Activated CD4-positive, CD25-positive, alpha-beta regulatory T cell (primary cell): ENCODE measurements at regions not wholly inside any gene's neighbourhood (a gene's known extent, or its start where the extent isn't known, plus 50 kb on each side); places are given as distances from the start of the nearest gene placed in this dataset.

Experiments
- DNase-seq, 4 experiments: peaks; one replicate each; lab custom pipeline; 2025; lab: John Stamatoyannopoulos, UW

DNA sequence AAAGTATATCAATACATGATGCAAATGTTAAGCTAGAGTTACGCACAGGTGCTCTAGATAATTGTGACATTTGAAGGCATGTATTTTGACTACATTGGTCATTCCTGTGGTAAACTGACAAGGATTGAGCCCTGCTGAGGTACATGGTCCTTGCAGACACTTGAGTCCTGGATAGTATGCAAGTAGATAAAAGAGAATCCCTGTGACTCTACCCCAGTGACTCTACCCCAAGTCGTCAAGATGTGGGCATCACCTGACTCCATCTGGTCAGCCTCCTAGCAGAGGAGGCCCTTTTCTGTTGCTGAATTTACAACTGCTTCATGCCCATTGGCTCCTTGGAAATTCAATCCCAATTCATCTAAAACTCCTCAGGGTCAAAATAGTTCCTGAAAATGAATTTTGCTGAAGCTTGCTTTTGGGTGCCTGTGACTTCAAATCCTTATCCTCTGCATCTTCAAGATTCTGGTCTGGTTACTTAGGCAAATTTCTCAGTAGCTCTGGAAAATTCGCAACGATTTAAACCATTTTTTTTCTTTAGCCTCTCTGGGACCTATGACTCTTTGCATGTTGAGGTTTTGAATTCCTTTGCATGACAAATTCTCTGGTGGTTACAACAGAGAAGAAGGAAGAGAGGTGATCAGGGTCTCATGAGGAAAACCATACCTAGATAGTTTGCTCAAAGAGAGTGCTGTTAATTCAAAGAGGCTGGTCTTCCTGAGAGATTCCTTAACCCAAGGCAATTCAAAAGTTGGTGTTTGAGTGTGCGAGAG, 422.1 kb downstream of the FGF9 start:
- no peak for DNase-seq

DNA sequence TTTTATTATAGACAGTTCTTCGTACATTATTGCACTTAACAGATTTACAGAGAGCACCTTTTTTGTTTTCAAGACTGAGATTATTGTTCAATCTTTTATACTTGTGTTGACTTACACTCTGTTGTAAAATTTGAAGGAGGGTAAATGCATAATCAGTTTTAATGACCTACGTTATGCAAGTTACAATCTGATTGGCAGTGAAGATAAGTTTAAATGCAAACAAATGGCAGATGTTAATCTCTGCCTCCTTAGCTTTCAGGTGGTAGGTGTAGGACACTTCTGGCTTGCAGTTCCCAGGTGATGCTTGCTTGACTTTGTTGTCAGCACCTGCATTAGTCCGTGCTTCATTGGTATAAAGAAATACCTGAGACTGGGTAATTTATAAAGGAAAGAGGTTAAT, 424.9 kb downstream of the FGF9 start:
- no peak for DNase-seq

DNA sequence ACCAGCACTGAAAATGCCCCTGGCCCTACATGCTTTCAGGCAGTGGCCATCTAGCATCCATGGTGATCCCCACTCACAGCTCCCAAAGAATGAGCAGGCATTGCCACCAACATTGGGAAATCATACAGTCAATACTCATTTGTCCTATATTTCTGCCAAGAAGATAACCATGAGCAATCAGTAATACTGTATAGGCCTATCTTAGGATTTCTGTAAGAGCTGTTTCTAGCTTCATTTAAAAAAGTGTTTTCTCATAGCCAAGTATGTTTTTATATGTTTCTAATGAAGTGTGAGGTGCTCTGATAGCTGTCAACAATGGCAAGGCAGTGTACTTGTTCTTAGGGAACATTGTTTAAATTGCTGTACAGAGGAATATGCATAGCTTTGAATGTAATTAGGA, 428.7 kb downstream of the FGF9 start:
- DNase-seq: no peak

DNA sequence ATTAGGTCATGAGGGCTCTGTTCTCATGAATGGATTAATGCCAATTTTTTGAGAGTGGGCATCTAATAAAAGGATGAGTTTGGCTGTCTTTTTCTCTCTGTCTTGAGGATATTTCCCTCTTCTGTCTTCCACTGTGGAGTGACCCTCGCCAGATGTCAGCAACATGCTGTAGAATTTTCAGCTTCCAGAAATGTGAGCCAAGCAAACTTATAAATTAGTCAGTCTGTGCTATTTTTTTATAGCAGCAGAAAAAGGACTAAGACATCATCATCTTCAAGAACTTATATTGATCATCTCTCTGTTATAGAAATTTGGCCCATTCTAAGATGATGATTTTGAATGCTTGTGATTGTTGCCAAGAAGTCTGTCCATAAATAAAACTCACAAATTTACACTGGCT, 431.4 kb downstream of the FGF9 start:
- DNase-seq: no peak

DNA sequence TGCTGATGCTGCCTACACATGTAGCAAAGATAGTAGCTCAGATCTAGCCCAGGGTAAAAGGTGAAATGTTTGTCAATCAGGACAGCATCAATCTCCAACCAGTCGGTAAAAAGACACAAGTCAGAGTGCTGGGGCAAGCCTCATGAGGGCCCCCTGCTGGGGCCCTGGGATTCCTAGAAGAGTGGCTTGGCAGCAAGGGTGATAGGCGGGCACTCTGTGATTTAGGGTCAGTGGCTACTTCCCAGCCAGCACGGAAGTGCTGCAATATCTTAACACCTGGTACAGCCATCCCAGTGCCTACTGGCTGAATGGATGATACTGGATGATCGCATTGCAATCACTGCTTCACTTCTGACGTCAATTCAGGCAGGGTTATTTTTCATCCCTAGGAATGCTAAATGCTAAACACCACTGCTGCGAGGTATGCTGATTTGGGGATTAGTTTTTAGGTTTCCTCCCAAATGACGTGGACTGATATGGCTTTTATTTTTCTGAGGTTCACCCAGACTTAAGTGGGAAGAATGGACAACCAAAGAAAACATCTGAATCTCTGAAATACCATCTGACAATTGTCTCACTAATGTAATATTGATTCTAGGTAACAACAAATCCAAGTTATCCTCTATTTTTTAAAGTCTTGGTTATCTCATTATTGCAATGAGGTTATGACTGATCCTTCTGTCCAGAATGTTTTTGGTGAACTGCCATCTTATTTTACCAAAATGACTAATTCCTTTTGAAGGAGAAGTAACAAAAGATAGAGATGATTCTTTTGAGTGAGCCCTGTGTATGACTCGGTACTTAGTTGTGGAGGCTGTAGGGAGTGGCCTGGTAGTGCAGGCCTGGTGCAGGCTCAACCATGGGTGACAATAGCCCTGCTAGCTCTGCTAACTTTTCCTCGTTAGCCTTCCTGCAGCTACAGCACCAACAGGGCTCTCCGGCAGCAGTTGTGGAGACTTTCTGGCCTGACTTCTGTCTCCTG, 432.5 kb downstream of the FGF9 start:
- DNase-seq: no peak

DNA sequence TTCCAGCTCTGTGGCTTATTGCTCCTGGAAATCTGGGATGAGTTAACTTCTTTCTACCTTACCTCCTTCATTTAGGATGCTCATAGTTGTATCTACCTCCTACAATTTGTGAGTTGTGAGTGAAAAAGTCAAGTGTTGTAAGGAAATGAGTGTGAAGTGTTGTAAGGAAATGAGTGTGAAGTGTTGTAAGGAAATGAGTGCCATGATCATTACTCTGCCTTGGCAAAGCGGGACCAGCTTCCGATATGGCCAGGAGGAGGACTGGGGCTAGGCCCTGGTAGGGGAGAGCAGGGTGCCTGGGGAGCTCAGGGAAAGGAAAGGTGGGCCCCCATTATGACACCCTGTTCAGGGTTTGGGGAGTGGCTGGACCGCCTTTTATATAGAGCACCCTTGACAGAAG, 435.2 kb downstream of the FGF9 start:
- no peak for DNase-seq

DNA sequence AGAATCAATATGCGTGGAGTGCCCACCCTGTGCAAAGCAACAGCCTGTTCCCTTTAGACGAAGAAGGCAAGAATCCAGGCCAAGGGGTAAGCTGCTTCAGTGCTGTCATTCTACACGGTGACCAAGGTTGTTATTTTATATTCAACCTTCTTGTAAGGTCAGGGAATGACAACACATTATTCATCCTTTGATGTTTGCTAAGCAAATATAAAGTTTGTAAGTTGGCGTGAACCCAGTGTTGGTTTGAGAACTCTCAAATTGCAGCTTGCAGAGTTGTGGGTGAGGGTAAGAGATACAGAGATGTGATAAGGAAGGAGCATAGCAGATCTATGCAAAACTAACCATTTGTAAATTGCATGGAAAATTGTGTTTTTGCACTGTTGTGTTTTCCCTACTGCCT, 436.7 kb downstream of the FGF9 start:
- no peak for DNase-seq

DNA sequence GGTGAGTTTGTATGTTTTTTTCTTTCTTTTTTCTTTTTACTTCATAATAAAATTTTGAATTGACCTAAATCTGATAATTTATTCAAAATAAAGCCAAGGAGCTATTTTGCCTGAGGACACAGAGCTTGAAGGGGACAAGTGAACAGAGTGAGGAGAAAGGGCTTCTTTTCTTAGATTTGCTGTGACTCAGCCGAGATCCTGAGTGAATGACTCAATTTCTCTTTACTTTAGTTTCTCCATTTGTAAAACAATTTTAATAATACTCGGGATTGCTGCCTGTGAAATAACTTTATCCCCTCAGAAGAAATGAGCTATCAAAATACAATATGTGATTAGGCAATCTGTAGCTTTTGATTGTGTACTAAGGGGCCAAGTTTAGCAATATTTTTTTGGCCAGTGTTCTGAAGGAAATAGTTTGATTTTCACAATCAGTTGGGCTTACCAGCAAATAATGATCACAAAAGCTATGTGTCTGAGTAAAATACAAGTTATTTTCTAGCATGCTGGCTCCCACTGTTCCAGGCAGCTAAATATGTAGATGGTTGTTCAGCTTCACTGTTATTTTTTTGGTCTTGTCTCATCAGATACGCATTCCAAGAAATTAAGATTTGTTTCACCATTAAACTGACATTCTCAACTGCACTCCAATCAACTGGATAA, 437.5 kb downstream of the FGF9 start:
- no peak for DNase-seq

DNA sequence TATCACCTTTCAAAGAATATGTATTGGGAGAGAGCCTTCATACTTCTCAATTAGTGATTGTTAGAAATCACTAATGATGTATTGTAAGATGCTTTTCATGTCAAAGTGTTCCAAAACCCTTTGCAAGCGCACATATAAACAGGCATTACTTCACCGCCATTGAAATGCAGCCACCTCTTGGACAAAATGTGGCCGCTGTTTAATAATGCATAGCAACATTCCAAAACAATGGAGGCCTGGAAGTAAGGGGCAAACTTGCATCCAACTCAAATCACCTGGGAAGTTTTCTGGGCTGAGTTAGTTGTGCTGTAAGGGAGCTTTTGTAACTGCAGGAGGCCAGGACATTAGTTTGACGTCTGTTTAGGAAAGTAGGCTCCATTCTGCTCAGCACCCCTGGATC, 438.1 kb downstream of the FGF9 start:
- no peak for DNase-seq

DNA sequence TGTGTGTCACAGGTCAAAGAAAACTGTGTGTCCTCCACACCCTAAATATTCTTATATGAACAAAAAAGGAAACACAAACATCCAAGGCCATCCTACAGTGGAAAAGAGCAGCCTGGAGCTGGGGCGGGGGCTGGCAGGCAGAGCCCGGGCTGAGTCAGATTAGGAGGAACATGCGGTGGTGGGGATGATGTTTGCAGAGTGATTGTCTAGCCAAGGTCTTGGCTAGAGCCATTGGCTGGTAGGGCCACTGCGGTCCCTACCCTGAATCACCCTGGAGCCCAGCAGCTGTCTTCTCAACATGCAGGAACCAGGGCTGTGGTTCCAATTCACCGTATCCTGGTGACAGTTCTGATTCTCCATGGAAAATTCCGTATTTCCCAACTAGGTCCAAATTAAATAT, 439.5 kb downstream of the FGF9 start:
- no peak for DNase-seq

DNA sequence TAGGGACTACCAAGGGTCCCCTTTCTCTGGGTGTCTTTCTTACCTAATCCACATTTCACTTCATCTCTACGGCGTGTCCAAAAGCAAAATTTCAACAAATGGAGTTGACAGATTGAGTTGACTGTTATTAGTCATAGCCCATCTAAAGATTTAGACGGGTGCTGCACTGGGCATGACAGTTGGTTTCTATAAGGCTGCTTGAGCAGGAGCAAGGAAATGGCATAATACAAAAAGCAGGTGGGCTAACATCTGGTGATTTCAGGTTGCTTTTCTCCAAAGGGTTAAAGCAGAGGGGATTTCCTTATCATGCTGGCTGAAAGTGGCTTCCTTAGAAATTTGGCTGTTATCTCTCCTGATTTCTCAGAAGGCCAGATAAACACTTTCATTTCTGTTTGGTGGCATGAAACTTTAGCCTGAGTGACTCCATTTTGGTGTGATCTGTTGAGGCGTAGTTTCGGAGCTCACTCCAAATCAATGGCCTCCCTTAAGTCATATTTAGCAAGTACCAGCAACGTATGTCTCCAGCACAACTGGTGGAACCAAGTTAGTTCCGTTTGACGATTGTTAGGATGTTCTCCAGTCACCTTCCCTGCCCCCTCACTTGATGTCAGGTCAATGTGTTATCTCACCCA, 440.4 kb downstream of the FGF9 start:
- DNase-seq: no peak

DNA sequence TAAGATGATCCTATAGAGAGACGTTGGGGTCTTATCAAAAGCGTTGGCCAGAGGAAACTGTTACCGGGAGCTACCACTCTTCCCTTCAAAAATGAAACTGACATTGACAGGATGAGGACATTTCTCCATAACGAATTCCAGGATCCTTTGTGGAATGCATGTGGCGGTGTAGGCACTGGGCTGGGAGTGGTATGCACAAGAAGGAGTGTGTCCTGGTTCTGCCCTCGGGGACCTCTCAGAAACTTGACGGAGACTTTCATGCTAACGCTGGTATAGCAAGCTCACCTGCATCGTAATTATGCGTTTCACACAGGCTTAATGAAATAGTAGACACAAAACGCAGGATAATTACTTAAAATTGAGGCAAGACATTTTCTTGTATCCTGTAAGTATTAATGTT, 441.1 kb downstream of the FGF9 start:
- DNase-seq: no peak

DNA sequence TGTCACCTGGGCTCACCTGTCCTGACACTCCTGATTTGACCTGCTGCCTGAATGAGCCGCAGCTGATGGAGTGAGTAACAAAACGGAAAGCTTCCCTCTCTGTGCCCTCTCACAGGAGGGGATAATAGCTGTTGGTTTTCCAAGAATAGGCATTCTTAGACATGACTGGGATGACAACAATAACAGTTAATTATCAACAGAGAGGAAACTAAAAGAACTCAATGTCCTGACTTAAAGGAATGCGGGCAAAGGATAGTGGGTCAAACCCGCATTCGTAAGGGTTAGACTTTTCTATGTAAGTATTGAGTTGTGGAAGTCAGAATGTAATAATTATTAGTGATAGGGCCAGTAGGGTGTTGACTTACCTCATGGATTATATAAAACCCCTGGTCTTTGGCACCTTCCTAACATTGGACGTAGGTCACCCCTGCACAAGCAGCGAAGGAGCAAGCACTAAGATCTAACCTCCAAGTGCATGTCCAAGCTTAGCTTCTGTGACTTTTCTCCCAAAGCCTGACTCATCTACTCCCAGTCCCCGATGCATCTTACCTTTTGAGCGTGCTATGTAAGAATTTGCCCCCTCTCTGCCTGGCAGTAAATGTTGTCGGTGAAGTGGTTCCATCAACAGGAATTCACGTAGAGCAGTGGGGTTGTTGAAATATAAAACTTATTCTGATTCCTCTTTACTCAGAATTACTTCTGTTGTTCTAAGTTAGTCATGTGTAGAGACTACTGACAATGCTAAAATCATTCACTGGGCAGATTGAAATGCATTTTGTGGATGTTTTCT, 442.3 kb downstream of the FGF9 start:
- DNase-seq: no peak

DNA sequence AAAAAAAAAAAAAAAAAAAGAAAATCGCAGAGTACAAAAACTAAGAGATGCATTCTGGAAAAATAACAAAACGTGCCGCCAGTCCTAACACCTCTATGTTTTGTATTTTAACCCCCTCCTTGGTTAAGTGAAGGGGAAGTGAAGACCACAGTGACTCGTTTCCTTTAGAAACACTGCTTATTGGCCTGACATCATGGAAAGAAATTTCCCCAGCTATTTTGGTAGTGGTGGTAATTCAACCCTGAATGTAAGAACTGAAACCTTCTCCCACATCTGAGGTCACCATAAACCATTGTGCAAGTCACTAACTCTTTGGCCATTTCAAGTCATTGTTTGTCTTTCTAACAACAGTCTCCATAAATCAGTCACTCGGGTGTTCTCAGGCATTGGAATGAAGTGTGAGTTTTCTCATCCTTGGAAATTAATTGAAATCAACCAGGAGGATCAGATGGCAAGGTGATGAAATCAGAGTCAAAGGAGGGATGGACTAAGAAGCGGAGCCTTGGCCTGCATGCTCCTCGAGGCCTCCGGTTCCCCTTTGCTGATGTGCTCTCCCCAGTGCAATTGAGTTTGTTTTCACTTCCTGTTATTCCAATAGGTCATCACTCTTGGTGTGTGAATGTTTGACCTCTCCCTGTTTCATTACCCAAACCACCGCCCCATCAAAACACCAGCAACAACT, 443.9 kb downstream of the FGF9 start:
- DNase-seq: no peak

DNA sequence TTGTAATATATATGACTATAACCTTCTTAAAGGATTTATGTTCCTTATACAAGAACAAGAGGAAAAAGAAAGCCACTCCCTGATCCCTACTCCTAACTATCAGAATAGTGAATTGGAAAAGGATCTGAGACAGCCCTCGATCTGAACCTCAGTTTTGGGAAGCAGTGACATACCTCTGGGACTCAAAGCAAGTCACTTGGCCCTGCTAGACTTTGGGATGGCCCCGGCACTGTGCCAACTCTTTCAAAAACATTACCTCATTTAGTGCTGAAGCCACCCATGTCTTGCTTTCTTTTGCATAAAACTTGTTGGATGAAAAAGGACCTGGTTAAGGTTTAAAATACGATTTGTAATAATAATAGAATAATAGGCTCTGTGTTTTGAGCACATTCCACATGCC, 447.3 kb downstream of the FGF9 start:
- DNase-seq: no peak

DNA sequence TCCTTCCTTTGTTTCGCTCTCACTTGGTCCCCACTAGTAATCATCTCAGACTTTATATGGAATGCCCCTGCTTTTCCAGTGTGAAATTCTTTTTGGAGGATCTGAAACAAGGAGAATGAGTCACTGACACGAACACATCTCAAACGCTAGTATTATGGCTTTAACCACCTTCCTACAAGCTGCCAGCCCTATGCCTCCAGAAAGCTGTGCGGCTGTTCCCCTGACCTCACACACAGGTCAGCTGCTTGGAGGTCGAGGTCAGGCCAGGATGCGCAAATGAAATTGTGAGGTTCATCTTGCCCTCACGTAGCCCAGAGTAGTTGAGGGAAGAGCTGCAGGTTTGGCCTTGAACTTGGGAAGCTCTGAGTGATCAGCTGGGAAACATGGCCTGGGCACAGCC, 449.8 kb downstream of the FGF9 start:
- no peak for DNase-seq

DNA sequence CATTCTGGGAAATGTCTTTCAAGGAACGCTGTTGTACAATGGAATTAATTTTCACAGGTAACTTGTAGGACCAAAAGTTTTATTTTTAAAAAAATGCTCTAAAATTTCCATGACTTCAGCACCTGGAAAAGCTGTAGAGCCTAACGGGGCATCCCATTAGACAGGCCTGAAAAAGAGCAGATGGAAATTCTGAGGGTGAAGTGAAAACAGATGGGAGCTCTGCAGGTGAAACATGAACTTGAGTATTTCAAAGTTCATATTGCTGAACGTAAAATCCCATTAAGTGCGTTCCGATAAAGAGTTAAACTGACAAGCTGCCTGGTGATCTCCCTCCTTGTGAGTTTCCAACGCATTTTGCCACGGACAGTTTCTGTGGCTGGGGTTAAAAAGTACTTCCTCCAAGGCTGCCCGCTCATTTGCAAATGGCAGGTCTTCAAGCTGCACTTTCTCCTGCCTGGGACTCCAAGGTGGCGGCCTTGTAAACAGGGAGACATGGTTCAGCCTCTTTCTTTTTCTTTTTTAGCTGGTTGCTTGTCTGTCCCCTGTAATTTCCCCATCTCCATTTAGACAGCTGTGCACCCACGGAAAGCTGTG, 450.4 kb downstream of the FGF9 start:
- no peak for DNase-seq

DNA sequence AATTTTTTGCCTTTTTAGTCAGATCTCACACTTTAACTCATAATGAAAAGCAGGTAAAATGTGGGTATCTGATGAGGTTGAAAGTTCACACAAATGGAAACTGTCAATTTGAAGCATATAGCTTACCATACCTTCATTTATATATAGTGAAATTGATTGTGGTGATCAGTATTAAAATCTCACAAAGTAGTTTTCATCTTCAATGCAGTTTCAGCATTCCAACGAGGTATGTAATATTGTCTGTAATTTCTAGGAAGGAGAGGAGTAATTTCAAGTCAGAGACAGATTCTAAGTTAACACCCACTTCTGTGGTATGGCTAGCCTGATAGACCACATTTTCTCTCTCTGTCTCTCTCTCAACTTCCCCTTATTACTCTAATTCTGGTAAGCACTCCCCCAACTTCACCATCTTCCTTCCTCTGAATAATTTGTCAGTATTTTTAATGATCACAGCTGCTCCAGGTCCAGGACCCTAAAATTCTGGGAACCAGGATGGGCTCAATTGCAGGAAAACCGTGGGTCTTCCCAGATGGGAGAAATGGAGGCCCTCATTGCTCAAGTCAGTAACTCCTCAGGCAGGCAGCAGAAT, 455.7 kb downstream of the FGF9 start:
- DNase-seq: no peak

DNA sequence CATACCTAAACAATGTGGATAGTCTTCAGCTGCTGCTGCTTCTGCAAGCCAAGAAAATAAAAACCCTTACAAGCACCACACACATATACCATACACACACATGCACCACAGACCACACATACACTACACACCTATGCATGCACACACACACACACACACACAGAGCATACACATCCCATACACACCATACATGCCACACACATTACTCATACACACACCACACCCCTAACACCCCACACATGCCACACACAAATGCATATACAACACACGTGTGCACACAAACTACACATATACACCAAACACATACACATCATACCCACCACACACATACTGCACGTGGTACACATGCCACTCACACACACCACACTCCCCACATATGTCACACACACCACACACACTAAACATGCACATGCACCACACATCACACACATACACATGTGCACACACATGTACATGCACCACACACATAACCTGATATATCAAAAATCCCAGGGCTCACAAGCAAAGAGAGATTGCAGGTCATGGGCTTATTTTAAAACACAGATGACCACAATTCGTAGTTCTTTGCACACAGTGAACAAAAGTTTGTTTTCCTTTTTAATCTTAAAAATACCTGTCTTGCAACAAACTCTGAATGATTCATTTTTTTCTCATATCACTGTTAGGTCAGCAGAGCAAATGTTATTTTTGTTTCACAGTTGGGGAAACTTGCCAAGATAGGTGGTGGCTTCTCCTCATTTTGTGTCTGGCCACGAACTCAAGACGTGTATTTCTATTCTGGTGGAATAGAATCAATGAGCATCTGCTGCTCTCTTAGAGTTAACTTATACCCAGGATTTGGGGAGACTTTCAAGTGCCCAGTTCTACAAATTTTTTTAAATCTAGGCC, 456.6 kb downstream of the FGF9 start:
- DNase-seq: no peak
